Sigmoid colon (tissue), 6 donors: ENCODE measurements at regions not wholly inside any gene's neighbourhood (a gene's known extent, or its start where the extent isn't known, plus 50 kb on each side); places are given as distances from the start of the nearest gene placed in this dataset.

Experiments used
- DNase-seq: peaks from one replicate; pipeline ENCODE4 v3.0.0-alpha.2; 2019
- H3K27ac ChIP-seq, 4 donors: fragments of 200-600 bp; sonication (generic); one replicate each; pipeline ENCODE4 v1.5.1; 2016 to 2019; ENCODE audit warnings: mild to moderate bottlenecking in 1 of 4
- H3K27me3 ChIP-seq, 3 donors: fragments of 200-600 bp; sonication (generic); one replicate each; pipeline ENCODE4 v1.5.1; 2019; ENCODE audit warnings: mild to moderate bottlenecking in 1 of 3
- H3K36me3 ChIP-seq, 4 donors: fragments of 200-600 bp; sonication (generic); one replicate each; pipeline ENCODE4 v1.5.1; 2016 to 2019
- H3K4me1 ChIP-seq, 4 donors: fragments of 200-600 bp; sonication (generic); one replicate each; pipeline ENCODE4 v1.5.1; 2017 to 2019
- H3K4me3 ChIP-seq, 4 donors: fragments of 200-600 bp; sonication (generic); one replicate each; pipeline ENCODE4 v1.5.1; 2017 to 2019; ENCODE audit warnings: mild to moderate bottlenecking in 2 of 4, moderate library complexity in 1 of 4
- H3K9me3 ChIP-seq, 4 donors: fragments of 200-600 bp in 3 of 4; sonication (generic) in 3 of 4; one replicate each; pipeline versions ENCODE4 v1.5.1 to v1.6.1; 2013 to 2019
- EP300 ChIP-seq, 4 donors: sonication (generic); formaldehyde crosslinking; IDR thresholded peaks; one replicate each; pipeline ENCODE4 v1.6.1; 2017; ENCODE audit warnings: antibody characterized with exemption in 4 of 4
- POLR2A ChIP-seq, 2 donors: fragments of 450-650 bp; IDR thresholded peaks; one replicate each; pipeline ENCODE4 v1.6.1; 2016; ENCODE audit warnings: antibody characterized with exemption in 2 of 2, mild to moderate bottlenecking in 2 of 2, moderate library complexity in 2 of 2
- POLR2AphosphoS5 ChIP-seq, 4 donors: sonication (generic); formaldehyde crosslinking; IDR thresholded peaks; one replicate each; pipeline ENCODE4 v1.6.1; 2017; ENCODE audit warnings: antibody characterized with exemption in 4 of 4
- WGBS, 2 donors: extraction: QIAGEN DNeasy Blood & Tissue Kit; methylation state at CpG; one replicate each; pipeline ENCODE4 v1.1.7; 2013; 5-methylcytosine and 5-hydroxymethylcytosine counted together
- intact Hi-C: fragments of 100-400 bp; cut with DNase I; formaldehyde crosslinking; loops from one replicate; pipeline ENCODE4 v1.15.1; 2023
- small RNA-seq, 3 donors: library from RNA; depleted of rRNA; stranded (forward); fragments of <200 nt; gene quantifications; one replicate each; pipeline ENCODE3, GENCODE V24; 2016
- TF ChIP-seq, protein P1 (sequence below), 4 experiments: fragments of 450-650 bp in 3 of 4; fragments of 200-600 bp in 1 of 4; IDR thresholded peaks; one replicate each; pipeline ENCODE4 v1.5.1; 2016 to 2019; ENCODE audit warnings: antibody characterized with exemption in 4 of 4, mild to moderate bottlenecking in 3 of 4, moderate library complexity in 2 of 4
- donor health status: healthy with polysubstance abuse.
- donor health status: healthy.

- WGBS, 2 donors = 89 to 91% methylated on average over 9 of the region's 9 CpGs
These were observed 56.7 kb upstream of the NUP160 start for GRCh38 chr11:47904808-47905207.

GRCh38 chr11:47904048-47904447 is 55.9 kb upstream of the NUP160 start:
- TF ChIP-seq, protein P1, sequence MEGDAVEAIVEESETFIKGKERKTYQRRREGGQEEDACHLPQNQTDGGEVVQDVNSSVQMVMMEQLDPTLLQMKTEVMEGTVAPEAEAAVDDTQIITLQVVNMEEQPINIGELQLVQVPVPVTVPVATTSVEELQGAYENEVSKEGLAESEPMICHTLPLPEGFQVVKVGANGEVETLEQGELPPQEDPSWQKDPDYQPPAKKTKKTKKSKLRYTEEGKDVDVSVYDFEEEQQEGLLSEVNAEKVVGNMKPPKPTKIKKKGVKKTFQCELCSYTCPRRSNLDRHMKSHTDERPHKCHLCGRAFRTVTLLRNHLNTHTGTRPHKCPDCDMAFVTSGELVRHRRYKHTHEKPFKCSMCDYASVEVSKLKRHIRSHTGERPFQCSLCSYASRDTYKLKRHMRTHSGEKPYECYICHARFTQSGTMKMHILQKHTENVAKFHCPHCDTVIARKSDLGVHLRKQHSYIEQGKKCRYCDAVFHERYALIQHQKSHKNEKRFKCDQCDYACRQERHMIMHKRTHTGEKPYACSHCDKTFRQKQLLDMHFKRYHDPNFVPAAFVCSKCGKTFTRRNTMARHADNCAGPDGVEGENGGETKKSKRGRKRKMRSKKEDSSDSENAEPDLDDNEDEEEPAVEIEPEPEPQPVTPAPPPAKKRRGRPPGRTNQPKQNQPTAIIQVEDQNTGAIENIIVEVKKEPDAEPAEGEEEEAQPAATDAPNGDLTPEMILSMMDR (IDR thresholded peaks at IDR 0.05) = no peak
- no peak for TF ChIP-seq POLR2AphosphoS5 (IDR thresholded peaks at IDR 0.05)
- Histone ChIP-seq H3K27ac (no peak overlapping the region), H3K4me3 (no peak overlapping the region), H3K4me1 (no peaks in the 10 kb centered on the region), H3K9me3 (no peaks in the 10 kb centered on the region), H3K36me3 (no peaks in the 10 kb centered on the region), H3K27me3 (no peaks in the 10 kb centered on the region)
- no peak for DNase-seq
- 80 to 85% methylated on average over 3 of the region's 3 CpGs for WGBS, 2 donors
- intact Hi-C loops = no loop called here

More at GRCh38 chr11:47904808-47905207, 56.7 kb upstream of the NUP160 start:
- Histone ChIP-seq H3K4me1 (no peaks in the 10 kb centered on the region), H3K9me3 (no peaks in the 10 kb centered on the region), H3K27ac (no peak overlapping the region), H3K36me3 (no peaks in the 10 kb centered on the region), H3K27me3 (no peaks in the 10 kb centered on the region), H3K4me3 (no peak overlapping the region)
- no peak for TF ChIP-seq POLR2A (IDR thresholded peaks at IDR 0.05)
- TF ChIP-seq, protein P1 (IDR thresholded peaks at IDR 0.05) = no peak
- no peak for TF ChIP-seq POLR2AphosphoS5 (IDR thresholded peaks at IDR 0.05)
- no peak for TF ChIP-seq EP300 (IDR thresholded peaks at IDR 0.05)
- DNase-seq = no peak
- intact Hi-C loops = no loop called here

DNA sequence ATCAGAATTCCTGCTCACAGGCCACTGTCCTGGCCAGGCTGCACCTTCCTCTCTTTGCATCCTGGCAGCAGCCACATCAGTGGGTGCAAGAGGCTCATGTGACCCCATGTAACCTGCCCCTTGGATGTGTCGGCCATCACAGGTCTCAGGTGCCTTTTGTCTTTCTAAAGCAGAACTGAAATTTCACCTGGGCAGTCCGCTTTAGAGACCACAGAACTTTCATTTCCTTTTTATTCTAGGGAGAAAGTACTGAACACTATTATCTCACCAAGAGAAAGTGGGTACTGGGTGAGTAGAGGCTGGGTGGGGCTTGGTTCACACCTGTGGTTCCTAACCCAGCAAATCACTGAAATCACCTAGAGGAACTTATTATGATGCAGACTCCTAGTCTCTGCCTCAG is 51.7 kb upstream of the NUP160 start:
- H3K9me3 ChIP-seq = no peaks in the 10 kb centered on the region
- no peak overlapping the region for H3K27ac ChIP-seq
- 50 to 83% methylated on average over 2 of the region's 2 CpGs for WGBS, 2 donors
- DNase-seq = no peak
- H3K27me3 ChIP-seq = no peaks in the 10 kb centered on the region
- no peaks in the 10 kb centered on the region for H3K36me3 ChIP-seq
- no peak overlapping the region for H3K4me3 ChIP-seq
- intact Hi-C loops = no loop called here
- H3K4me1 ChIP-seq = no peaks in the 10 kb centered on the region
- TF ChIP-seq, protein P1 (IDR thresholded peaks at IDR 0.05) = no peak
- TF ChIP-seq POLR2A (IDR thresholded peaks at IDR 0.05) = no peak

Small RNA genes lying in the stretch of these regions (small RNA-seq; reads per million reads assigned to genes)
- 0 reads per million in 3 donors for gene AC023232.1
